ENCODE measurements at regions not wholly inside any gene's neighbourhood (a gene's known extent, or its start where the extent isn't known, plus 50 kb on each side); places are given as distances from the start of the nearest gene placed in this dataset.

- TF ChIP-seq ZNF704 (tag by site-specific recombination; IDR thresholded peaks at IDR 0.05) = no peak
- TF ChIP-seq ZNF639 (tag by site-specific recombination; IDR thresholded peaks at IDR 0.05) = no peak
- no peak for TF ChIP-seq ZNF292 (tag by site-specific recombination; IDR thresholded peaks at IDR 0.05; ENCODE audit: borderline replicate concordance, low read depth)
- no peak for TF ChIP-seq ZNF37A (tag by site-specific recombination; IDR thresholded peaks at IDR 0.05)
- no peak for TF ChIP-seq CTCF (tag by site-specific recombination; IDR thresholded peaks at IDR 0.05)
- no peak for TF ChIP-seq ZNF76 (tag by site-specific recombination; IDR thresholded peaks at IDR 0.05; ENCODE audit: borderline replicate concordance, low read depth)
- TF ChIP-seq ZNF354C (tag by site-specific recombination; IDR thresholded peaks at IDR 0.05; ENCODE audit: borderline replicate concordance, low read depth) = no peak
- no peak for TF ChIP-seq REST (tag by site-specific recombination; IDR thresholded peaks at IDR 0.05)
These were observed 89.9 kb upstream of the MYLIP start for GRCh38 chr6:16038938-16039337.
